ENCODE measurements at regions not wholly inside any gene's neighbourhood (a gene's known extent, or its start where the extent isn't known, plus 50 kb on each side); places are given as distances from the start of the nearest gene placed in this dataset.

GRCh38 chr18:40832362-40832761 is 1122.7 kb upstream of the PIK3C3 start:
- H3K36me3 ChIP-seq: no peaks in the 10 kb centered on the region
- no peak overlapping the region for H3K27ac ChIP-seq
- no peak for TF ChIP-seq POLR2A (IDR thresholded peaks at IDR 0.05)
- TF ChIP-seq, protein P1, sequence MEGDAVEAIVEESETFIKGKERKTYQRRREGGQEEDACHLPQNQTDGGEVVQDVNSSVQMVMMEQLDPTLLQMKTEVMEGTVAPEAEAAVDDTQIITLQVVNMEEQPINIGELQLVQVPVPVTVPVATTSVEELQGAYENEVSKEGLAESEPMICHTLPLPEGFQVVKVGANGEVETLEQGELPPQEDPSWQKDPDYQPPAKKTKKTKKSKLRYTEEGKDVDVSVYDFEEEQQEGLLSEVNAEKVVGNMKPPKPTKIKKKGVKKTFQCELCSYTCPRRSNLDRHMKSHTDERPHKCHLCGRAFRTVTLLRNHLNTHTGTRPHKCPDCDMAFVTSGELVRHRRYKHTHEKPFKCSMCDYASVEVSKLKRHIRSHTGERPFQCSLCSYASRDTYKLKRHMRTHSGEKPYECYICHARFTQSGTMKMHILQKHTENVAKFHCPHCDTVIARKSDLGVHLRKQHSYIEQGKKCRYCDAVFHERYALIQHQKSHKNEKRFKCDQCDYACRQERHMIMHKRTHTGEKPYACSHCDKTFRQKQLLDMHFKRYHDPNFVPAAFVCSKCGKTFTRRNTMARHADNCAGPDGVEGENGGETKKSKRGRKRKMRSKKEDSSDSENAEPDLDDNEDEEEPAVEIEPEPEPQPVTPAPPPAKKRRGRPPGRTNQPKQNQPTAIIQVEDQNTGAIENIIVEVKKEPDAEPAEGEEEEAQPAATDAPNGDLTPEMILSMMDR (IDR thresholded peaks at IDR 0.05): no peak
- H3K4me3 ChIP-seq: no peak overlapping the region
- intact Hi-C loops (cut with DNase I): loop anchor here in 1 of 10 donors (10.0 kb wide), 1 partner anchor 62 kb away; no protein-coding TSS in a partner anchor
- 91 to 97% (median 93%) methylated on average over 3 of the region's 3 CpGs for WGBS, 4 donors
- H3K9me3 ChIP-seq: no peaks in the 10 kb centered on the region
- no peaks in the 10 kb centered on the region for H3K4me1 ChIP-seq
- no peak for DNase-seq
- no peaks in the 10 kb centered on the region for H3K27me3 ChIP-seq
- no peak for ATAC-seq

DNA sequence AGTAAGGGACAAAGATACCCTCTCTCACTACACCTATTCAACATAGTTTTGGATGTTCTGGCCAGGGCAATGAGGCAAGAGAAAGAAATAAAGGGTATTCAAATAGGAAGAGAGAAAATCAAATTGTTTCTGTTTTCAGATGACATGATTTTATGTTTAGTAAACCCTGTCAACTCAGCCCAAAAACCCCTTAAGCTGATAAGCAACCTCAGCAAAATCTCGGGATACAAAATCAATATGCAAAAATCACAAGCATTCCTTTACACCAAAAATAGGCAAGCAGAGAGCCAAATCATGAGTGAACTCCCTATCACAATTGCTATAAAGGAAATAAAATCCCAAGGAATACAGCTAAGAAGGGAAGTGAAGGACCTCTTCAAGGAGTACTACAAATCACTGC is 1130.7 kb upstream of the PIK3C3 start:
- 83 to 91% (median 87%) methylated on average over 1 of the region's 1 CpG for WGBS, 4 donors
- Histone ChIP-seq H3K27ac (no peak overlapping the region), H3K4me3 (no peak overlapping the region), H3K9me3 (peaks cover 0 to 8% (median 0%) of the 10 kb centered on the region in 12 donors), H3K36me3 (no peaks in the 10 kb centered on the region), H3K27me3 (no peaks in the 10 kb centered on the region), H3K4me1 (no peaks in the 10 kb centered on the region)
- TF ChIP-seq, protein P1 (IDR thresholded peaks at IDR 0.05): no peak
- TF ChIP-seq POLR2A (IDR thresholded peaks at IDR 0.05): no peak
- intact Hi-C loops (cut with DNase I): no loop called here
- DNase-seq (no peak), ATAC-seq (no peak)

GRCh38 chr18:40821596-40822243 is 1133.3 kb upstream of the PIK3C3 start:
- intact Hi-C loops (cut with DNase I): no loop called here
- H3K27me3 ChIP-seq: no peaks in the 10 kb centered on the region
- ATAC-seq (no peak), DNase-seq (peak in 1 of 5 donors; percentile 34)
- peaks cover 0 to 8% (median 0%) of the 10 kb centered on the region in 12 donors for H3K9me3 ChIP-seq
- 81 to 90% (median 85%) methylated on average over 4 to 6 of the region's 6 CpGs for WGBS, 4 donors
- H3K27ac ChIP-seq: no peak overlapping the region
- H3K36me3 ChIP-seq: no peaks in the 10 kb centered on the region
- no peaks in the 10 kb centered on the region for H3K4me1 ChIP-seq
- no peak for TF ChIP-seq POLR2A (IDR thresholded peaks at IDR 0.05)
- TF ChIP-seq, protein P1 (IDR thresholded peaks at IDR 0.05): no peak
- no peak overlapping the region for H3K4me3 ChIP-seq

GRCh38 chr18:40812981-40813515 is 1142.0 kb upstream of the PIK3C3 start:
- Histone ChIP-seq H3K4me1 (no peaks in the 10 kb centered on the region), H3K36me3 (no peaks in the 10 kb centered on the region), H3K4me3 (no peak overlapping the region), H3K9me3 (no peaks in the 10 kb centered on the region), H3K27me3 (no peaks in the 10 kb centered on the region), H3K27ac (no peak overlapping the region)
- DNase-seq (no peak), ATAC-seq (no peak)
- TF ChIP-seq POLR2A (IDR thresholded peaks at IDR 0.05): no peak
- TF ChIP-seq, protein P1 (IDR thresholded peaks at IDR 0.05): no peak
- intact Hi-C loops (cut with DNase I): no loop called here
- 53 to 69% (median 65%) methylated on average over 1 of the region's 1 CpG for WGBS, 4 donors
